Activated B cell treated with CpG ODN at 0.5 μM for 24 hours (primary cell): ENCODE measurements at regions not wholly inside any gene's neighbourhood (a gene's known extent, or its start where the extent isn't known, plus 50 kb on each side); places are given as distances from the start of the nearest gene placed in this dataset.
A peak's percentile ranks its signal among the peaks of the same experiment; 100 is the strongest.

Experiments
- ATAC-seq: fragments of 200-7000 bp; cut with Tn5 transposase; one replicate; pipeline ENCODE4 v1.10.0; 2021; ENCODE audit warnings: low read depth, mild to moderate bottlenecking, moderate library complexity
- CTCF ChIA-PET: fragments of 350-600 bp; sonication (Branson Sonifier 250); formaldehyde crosslinking; loops from one replicate; lab custom pipeline; 2021; ENCODE audit warnings: antibody characterized with exemption; lab: Charles Lee
- POLR2A ChIA-PET: fragments of 350-600 bp; sonication (Branson Sonifier 250); formaldehyde crosslinking; loops from one replicate; lab custom pipeline; 2021; ENCODE audit warnings: antibody characterized with exemption; lab: Charles Lee
- DNase-seq: peaks from one replicate; pipeline ENCODE4 v3.0.0; 2022
- H3K27ac Mint-ChIP-seq: one replicate; pipeline ENCODE4 v1.8.0; 2020; ENCODE audit warnings: mixed read lengths
- H3K27me3 Mint-ChIP-seq: one replicate; pipeline ENCODE4 v1.8.0; 2021; ENCODE audit warnings: mixed read lengths
- H3K36me3 Mint-ChIP-seq: one replicate; pipeline ENCODE4 v1.8.0; 2021; ENCODE audit warnings: low read depth, mixed read lengths
- H3K4me1 Mint-ChIP-seq: one replicate; pipeline ENCODE4 v1.8.0; 2021; ENCODE audit warnings: mixed read lengths
- H3K4me3 Mint-ChIP-seq: one replicate; pipeline ENCODE4 v1.8.0; 2020; ENCODE audit warnings: mild to moderate bottlenecking, mixed read lengths
- H3K9me3 Mint-ChIP-seq: one replicate; pipeline ENCODE4 v1.8.0; 2020; ENCODE audit warnings: mixed read lengths
- intact Hi-C: fragments of 100-400 bp; cut with micrococcal nuclease; formaldehyde crosslinking; loops from one replicate; pipeline ENCODE4 v1.15.1; 2024
- TF ChIP-seq, protein P1 (sequence below): fragments of 200-600 bp; IDR thresholded peaks from one replicate; pipeline ENCODE4 v1.8.0; 2022; ENCODE audit warnings: antibody characterized with exemption, mild to moderate bottlenecking

GRCh38 chr5:173742432-173742816 lies 126.0 kb upstream of the BOD1 start:
- CTCF ChIA-PET: no interaction called here
- Mint-ChIP-seq H3K36me3 (no peaks in the 10 kb centered on the region), H3K27ac (peak overlapping the region; percentile 24), H3K4me1 (peaks cover 78% of the 10 kb centered on the region), H3K9me3 (no peaks in the 10 kb centered on the region), H3K27me3 (no peaks in the 10 kb centered on the region), H3K4me3 (no peak overlapping the region)
- TF ChIP-seq, protein P1, sequence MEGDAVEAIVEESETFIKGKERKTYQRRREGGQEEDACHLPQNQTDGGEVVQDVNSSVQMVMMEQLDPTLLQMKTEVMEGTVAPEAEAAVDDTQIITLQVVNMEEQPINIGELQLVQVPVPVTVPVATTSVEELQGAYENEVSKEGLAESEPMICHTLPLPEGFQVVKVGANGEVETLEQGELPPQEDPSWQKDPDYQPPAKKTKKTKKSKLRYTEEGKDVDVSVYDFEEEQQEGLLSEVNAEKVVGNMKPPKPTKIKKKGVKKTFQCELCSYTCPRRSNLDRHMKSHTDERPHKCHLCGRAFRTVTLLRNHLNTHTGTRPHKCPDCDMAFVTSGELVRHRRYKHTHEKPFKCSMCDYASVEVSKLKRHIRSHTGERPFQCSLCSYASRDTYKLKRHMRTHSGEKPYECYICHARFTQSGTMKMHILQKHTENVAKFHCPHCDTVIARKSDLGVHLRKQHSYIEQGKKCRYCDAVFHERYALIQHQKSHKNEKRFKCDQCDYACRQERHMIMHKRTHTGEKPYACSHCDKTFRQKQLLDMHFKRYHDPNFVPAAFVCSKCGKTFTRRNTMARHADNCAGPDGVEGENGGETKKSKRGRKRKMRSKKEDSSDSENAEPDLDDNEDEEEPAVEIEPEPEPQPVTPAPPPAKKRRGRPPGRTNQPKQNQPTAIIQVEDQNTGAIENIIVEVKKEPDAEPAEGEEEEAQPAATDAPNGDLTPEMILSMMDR: no peak
- ATAC-seq (peak; percentile 50), DNase-seq (no peak)
- POLR2A ChIA-PET: no interaction called here
- intact Hi-C loops: no loop called here

DNA sequence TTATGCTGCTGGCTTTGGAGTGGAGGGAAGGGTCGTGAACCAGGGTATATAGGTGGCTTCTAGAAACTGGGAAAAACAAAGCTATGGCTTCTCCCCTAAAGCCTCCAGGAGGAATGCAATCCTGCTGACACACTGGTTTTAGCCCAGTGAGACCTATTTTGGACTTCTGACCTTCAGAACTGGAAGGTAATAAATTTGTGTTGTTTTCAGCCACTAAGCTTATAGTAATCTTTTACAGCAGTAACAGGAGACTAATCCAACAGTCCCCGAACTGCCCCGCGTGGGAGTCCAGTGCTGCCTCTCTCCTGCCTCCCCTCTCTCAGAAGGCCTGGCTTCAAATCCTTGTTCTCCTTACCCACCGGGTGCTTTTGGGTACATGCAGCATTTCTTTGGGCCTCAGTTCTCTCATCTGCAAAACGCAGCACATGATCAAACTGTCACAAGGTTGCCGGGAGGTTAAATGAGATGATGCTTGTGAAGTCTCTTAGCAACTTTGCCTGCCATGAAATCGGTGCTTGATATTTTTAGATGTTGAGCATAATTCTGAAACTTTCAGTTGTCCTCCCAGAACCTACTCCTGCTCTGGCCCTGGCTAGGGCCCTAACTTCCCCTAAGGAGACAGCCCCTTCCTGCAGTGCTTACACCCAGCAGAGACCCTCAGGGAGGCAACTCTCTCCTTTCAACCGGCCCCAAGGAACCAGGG lies 127.3 kb upstream of the BOD1 start:
- ATAC-seq (no peak), DNase-seq (no peak)
- no peaks in the 10 kb centered on the region for H3K9me3 Mint-ChIP-seq
- no peak overlapping the region for H3K4me3 Mint-ChIP-seq
- H3K36me3 Mint-ChIP-seq: no peaks in the 10 kb centered on the region
- CTCF ChIA-PET: no interaction called here
- intact Hi-C loops: loop anchor here (2.0 kb wide), 2 partner anchors 77 to 141 kb away; no protein-coding TSS in a partner anchor
- peaks cover 66% of the 10 kb centered on the region for H3K4me1 Mint-ChIP-seq
- no peaks in the 10 kb centered on the region for H3K27me3 Mint-ChIP-seq
- H3K27ac Mint-ChIP-seq: peak overlapping the region; percentile 80
- POLR2A ChIA-PET: interaction anchor here (0.6 to 1.8 kb wide), 3 partner anchors 43 to 144 kb away, joined by 3 to 6 read pairs (median 4); partner anchors contain the start of gene CPEB4
- TF ChIP-seq, protein P1: no peak

GRCh38 chr5:173744551-173744950 lies 128.1 kb upstream of the BOD1 start:
- ATAC-seq (no peak), DNase-seq (no peak)
- no peaks in the 10 kb centered on the region for H3K36me3 Mint-ChIP-seq
- peak overlapping the region; percentile 80 for H3K27ac Mint-ChIP-seq
- no peaks in the 10 kb centered on the region for H3K27me3 Mint-ChIP-seq
- TF ChIP-seq, protein P1: no peak
- no peak overlapping the region for H3K4me3 Mint-ChIP-seq
- CTCF ChIA-PET: interaction anchor here (1.1 to 1.5 kb wide), 3 partner anchors 9 to 43 kb away, joined by 3 to 5 read pairs (median 4); no protein-coding TSS in a partner anchor
- POLR2A ChIA-PET: interaction anchor here (0.6 to 1.8 kb wide), 6 partner anchors 10 to 143 kb away, joined by 3 to 13 read pairs (median 4); partner anchors contain the start of gene CPEB4
- no peaks in the 10 kb centered on the region for H3K9me3 Mint-ChIP-seq
- H3K4me1 Mint-ChIP-seq: peaks cover 62% of the 10 kb centered on the region
- intact Hi-C loops: loop anchor here (2.0 kb wide), 2 partner anchors 76 to 140 kb away; no protein-coding TSS in a partner anchor

DNA sequence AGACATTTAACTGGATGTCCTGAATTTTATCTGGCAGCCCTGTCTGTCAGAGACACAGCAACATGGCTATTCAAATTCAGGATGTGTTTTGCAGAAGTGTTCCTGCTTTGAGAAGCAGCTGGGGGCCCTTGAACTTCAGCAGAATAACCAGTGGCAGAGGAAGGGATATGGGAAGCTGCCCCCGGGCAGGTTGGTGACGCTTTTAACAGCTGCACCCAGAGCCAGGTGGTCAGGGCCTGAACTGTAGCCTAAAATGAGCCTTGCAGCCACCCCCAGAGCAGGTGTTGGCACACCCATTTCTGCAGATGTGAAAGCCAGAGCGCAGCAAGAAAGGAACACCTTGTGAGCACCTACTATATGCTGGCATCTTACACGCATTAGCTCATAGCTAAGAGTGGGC lies 128.7 kb upstream of the BOD1 start:
- Mint-ChIP-seq H3K27me3 (no peaks in the 10 kb centered on the region), H3K4me1 (peaks cover 60% of the 10 kb centered on the region), H3K9me3 (no peaks in the 10 kb centered on the region), H3K36me3 (no peaks in the 10 kb centered on the region), H3K4me3 (peak overlapping the region; percentile 29), H3K27ac (peak overlapping the region; percentile 80)
- intact Hi-C loops: loop anchor here (1.0 to 5.0 kb wide), 4 partner anchors 11 to 140 kb away; no protein-coding TSS in a partner anchor
- ChIA-PET CTCF (interaction anchor here (1.1 to 1.5 kb wide), 3 partner anchors 10 to 42 kb away, joined by 3 to 5 read pairs (median 4); no protein-coding TSS in a partner anchor), POLR2A (interaction anchor here (0.7 to 1.8 kb wide), 6 partner anchors 11 to 143 kb away, joined by 3 to 13 read pairs (median 4); partner anchors contain the start of gene CPEB4)
- TF ChIP-seq, protein P1: no peak
- ATAC-seq (peak; percentile 70), DNase-seq (peak; percentile 33)

DNA sequence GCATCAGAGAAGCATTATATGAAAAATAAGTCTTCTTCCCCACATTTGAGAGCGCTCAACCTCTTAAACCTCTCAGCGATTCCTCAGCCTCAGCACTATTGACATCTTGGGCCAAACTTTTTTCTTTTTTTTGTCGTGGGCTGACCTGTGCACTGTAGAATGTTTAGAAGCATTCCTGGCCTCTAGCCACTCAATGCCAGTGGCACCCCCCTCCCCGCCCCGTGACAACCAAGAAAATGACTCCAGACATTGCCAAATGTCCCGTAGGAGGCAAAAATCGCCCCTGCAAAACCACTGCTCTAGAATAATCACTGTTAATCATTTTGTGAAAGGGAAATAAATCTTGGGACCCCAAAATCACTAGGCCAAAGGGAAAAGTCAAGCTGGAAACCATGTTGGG lies 129.1 kb upstream of the BOD1 start:
- intact Hi-C loops: loop anchor here (1.0 to 5.0 kb wide), 4 partner anchors 11 to 139 kb away; no protein-coding TSS in a partner anchor
- ChIA-PET POLR2A (interaction anchor here (1.0 to 1.8 kb wide), 4 partner anchors 11 to 142 kb away, joined by 3 to 13 read pairs (median 5); partner anchors contain the start of gene CPEB4), CTCF (interaction anchor here (1.2 to 1.5 kb wide), 2 partner anchors 12 to 42 kb away, joined by 3 to 5 read pairs; no protein-coding TSS in a partner anchor)
- Mint-ChIP-seq H3K4me3 (no peak overlapping the region), H3K27ac (peak overlapping the region; percentile 80), H3K27me3 (no peaks in the 10 kb centered on the region), H3K36me3 (no peaks in the 10 kb centered on the region), H3K4me1 (peaks cover 64% of the 10 kb centered on the region), H3K9me3 (no peaks in the 10 kb centered on the region)
- ATAC-seq (peak; percentile 3), DNase-seq (no peak)
- TF ChIP-seq, protein P1: no peak
